ENCODE measurements at regions not wholly inside any gene's neighbourhood (a gene's known extent, or its start where the extent isn't known, plus 50 kb on each side); places are given as distances from the start of the nearest gene placed in this dataset.

GRCh38 chrX:82703551-82703950 lies 804.5 kb upstream of the POU3F4 start:
- no peaks in the 10 kb centered on the region for H3K9me3 ChIP-seq (ENCODE audit: control insufficient read depth in 4 of 4, low read length in 3 of 4)

GRCh38 chrX:82711457-82711856 lies 796.6 kb upstream of the POU3F4 start:
- no peak for DNase-seq (ENCODE audit: low spot score)
- Histone ChIP-seq H3K9ac (ENCODE audit: low read depth in 1 of 2, low read length in 2 of 2) (no peak overlapping the region), H3K4me3 (ENCODE audit: low read depth in 1 of 3, low read length in 3 of 3) (no peak overlapping the region), H3K4me1 (ENCODE audit: control insufficient read depth in 4 of 4, insufficient read depth in 4 of 4, low read length in 3 of 4) (no peaks in the 10 kb centered on the region), H3K9me3 (ENCODE audit: control insufficient read depth in 4 of 4, low read length in 3 of 4) (no peaks in the 10 kb centered on the region), H3K27ac (ENCODE audit: low read depth in 1 of 2, low read length in 2 of 2) (no peak overlapping the region), H3K27me3 (ENCODE audit: control insufficient read depth in 4 of 4, insufficient read depth in 4 of 4, low read length in 3 of 4) (no peaks in the 10 kb centered on the region), H3K36me3 (ENCODE audit: control insufficient read depth in 4 of 4, insufficient read depth in 3 of 4, low read depth in 1 of 4, low read length in 3 of 4) (no peaks in the 10 kb centered on the region)
- TF ChIP-seq EGR1 (IDR thresholded peaks at IDR 0.05; ENCODE audit: low read depth in 2 of 2) (no peak), RXRA (IDR thresholded peaks at IDR 0.05) (no peak), HNF4G (IDR thresholded peaks at IDR 0.05) (no peak), ZBTB33 (IDR thresholded peaks at IDR 0.05) (no peak), ATF3 (IDR thresholded peaks at IDR 0.05) (no peak), FOXA1 (IDR thresholded peaks at IDR 0.05) (no peak), REST (IDR thresholded peaks at IDR 0.05) (no peak), MAX (IDR thresholded peaks at IDR 0.05) (no peak), HNF4A (conservative IDR thresholded peaks at IDR 0.05) (no peak), RAD21 (IDR thresholded peaks at IDR 0.05) (no peak), TAF1 (conservative IDR thresholded peaks at IDR 0.05) (no peak), SP1 (IDR thresholded peaks at IDR 0.05) (no peak)
- WGBS = 66% methylated on average over 4 of the region's 4 CpGs

More at GRCh38 chrX:82703551-82703950, 804.5 kb upstream of the POU3F4 start:
- no peak overlapping the region for H3K9ac ChIP-seq (ENCODE audit: low read depth in 1 of 2, low read length in 2 of 2)
- TF ChIP-seq HNF4G (IDR thresholded peaks at IDR 0.05) (no peak), SP1 (IDR thresholded peaks at IDR 0.05) (no peak), YY1 (IDR thresholded peaks at IDR 0.05) (no peak), TAF1 (conservative IDR thresholded peaks at IDR 0.05) (no peak), NR2F2 (IDR thresholded peaks at IDR 0.05) (no peak), RXRA (IDR thresholded peaks at IDR 0.05) (no peak), RAD21 (IDR thresholded peaks at IDR 0.05) (no peak), JUND (IDR thresholded peaks at IDR 0.05) (no peak), MAX (IDR thresholded peaks at IDR 0.05) (no peak), CTCF (IDR thresholded peaks at IDR 0.05; ENCODE audit: low read depth, low read length, missing input control) (no peak), FOXA2 (IDR thresholded peaks at IDR 0.05) (no peak), ZBTB33 (IDR thresholded peaks at IDR 0.05) (no peak)
- WGBS = 28% methylated on average over 5 of the region's 5 CpGs
- H3K4me3 ChIP-seq (ENCODE audit: low read depth in 1 of 3, low read length in 3 of 3) = no peak overlapping the region
- no peaks in the 10 kb centered on the region for H3K4me1 ChIP-seq (ENCODE audit: control insufficient read depth in 4 of 4, insufficient read depth in 4 of 4, low read length in 3 of 4)
- H3K27ac ChIP-seq (ENCODE audit: low read depth in 1 of 2, low read length in 2 of 2) = no peak overlapping the region
- no peaks in the 10 kb centered on the region for H3K36me3 ChIP-seq (ENCODE audit: control insufficient read depth in 4 of 4, insufficient read depth in 3 of 4, low read depth in 1 of 4, low read length in 3 of 4)
- DNase-seq (ENCODE audit: low spot score) = no peak
- peaks cover 0 to 5% (median 0%) of the 10 kb centered on the region in 4 donors for H3K27me3 ChIP-seq (ENCODE audit: control insufficient read depth in 4 of 4, insufficient read depth in 4 of 4, low read length in 3 of 4)

All from liver (tissue), 8 donors.